ENCODE measurements at regions not wholly inside any gene's neighbourhood (a gene's known extent, or its start where the extent isn't known, plus 50 kb on each side); places are given as distances from the start of the nearest gene placed in this dataset.

- Histone ChIP-seq H3K4me3 (ENCODE audit: low read length in 2 of 2) (no peak overlapping the region), H3K23ac (ENCODE audit: low read depth, low read length, poor library complexity) (no peak overlapping the region), H3K9me3 (replicated peaks in 1 of 2; ENCODE audit: control insufficient read depth in 2 of 2, insufficient read depth in 1 of 2, low read depth in 1 of 2, low read length in 2 of 2) (no peaks in the 10 kb centered on the region), H3K14ac (ENCODE audit: low read length) (no peak overlapping the region), H3K4me2 (ENCODE audit: insufficient read depth, low read length, poor library complexity, severe bottlenecking) (no peak overlapping the region), H3K18ac (ENCODE audit: low read length) (no peak overlapping the region), H3K79me1 (ENCODE audit: low read depth, low read length) (no peaks in the 10 kb centered on the region), H4K91ac (ENCODE audit: low read depth, low read length, poor library complexity) (no peak overlapping the region), H4K8ac (ENCODE audit: low read depth, low read length) (no peak overlapping the region), H3K36me3 (replicated peaks in 1 of 2; ENCODE audit: control insufficient read depth in 2 of 2, insufficient read depth in 2 of 2, low read length in 2 of 2) (no peaks in the 10 kb centered on the region), H3K4me1 (ENCODE audit: control insufficient read depth in 2 of 2, insufficient read depth in 1 of 2, low read depth in 1 of 2, low read length in 2 of 2) (peaks cover 0 to 5% of the 10 kb centered on the region in 2 donors), H2BK12ac (ENCODE audit: low read length) (no peak overlapping the region), H2BK15ac (ENCODE audit: low read length) (no peak overlapping the region), H3K9ac (ENCODE audit: low read depth, low read length, poor library complexity) (no peak overlapping the region), H3K27ac (replicated peaks; ENCODE audit: low read length) (no peak overlapping the region), H2BK5ac (ENCODE audit: low read length) (no peak overlapping the region), H2AFZ (ENCODE audit: low read length) (no peak overlapping the region), H2BK120ac (ENCODE audit: low read depth, low read length) (no peak overlapping the region), H2AK5ac (ENCODE audit: low read depth, low read length) (no peak overlapping the region), H3K27me3 (ENCODE audit: control insufficient read depth in 3 of 3, insufficient read depth in 3 of 3, low read depth in 1 of 3, low read length in 3 of 3) (no peaks in the 10 kb centered on the region), H3K4ac (ENCODE audit: low read length) (no peak overlapping the region)
- no peak for DNase-seq (ENCODE audit: low spot score)
- no CpG with 5 or more reads among the region's 8 CpGs for WGBS, 2 donors (ENCODE audit: extremely low coverage in 2 of 2, insufficient read length in 2 of 2, insufficient replicate concordance in 1 of 2)
These were observed 391.9 kb downstream of the IRS2 start for GRCh38 chr13:109394311-109394988.

DNA sequence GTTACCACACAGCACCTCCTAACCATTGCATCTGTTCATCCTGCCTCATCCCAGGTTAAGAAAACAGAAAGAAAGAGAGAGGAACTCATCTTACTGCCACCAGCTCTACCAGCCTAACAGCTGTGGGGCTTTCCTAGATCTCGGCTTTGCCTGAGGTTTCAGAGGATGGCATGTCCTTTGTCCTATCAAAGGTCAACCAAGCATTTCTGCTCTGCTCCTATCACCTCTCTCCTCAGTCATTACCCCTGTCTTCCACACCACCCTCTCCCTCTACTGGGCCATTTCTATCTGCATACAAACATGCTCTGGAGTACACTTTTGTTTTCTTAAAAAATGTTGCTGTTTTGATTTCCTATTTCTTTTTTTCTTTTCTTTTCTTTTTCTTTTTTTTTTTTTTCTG is 393.3 kb downstream of the IRS2 start:
- H3K18ac ChIP-seq (ENCODE audit: low read length) = no peak overlapping the region
- H3K27ac ChIP-seq (replicated peaks; ENCODE audit: low read length) = no peak overlapping the region
- H2BK15ac ChIP-seq (ENCODE audit: low read length) = no peak overlapping the region
- H2BK5ac ChIP-seq (ENCODE audit: low read length) = no peak overlapping the region
- no peak overlapping the region for H3K4me2 ChIP-seq (ENCODE audit: insufficient read depth, low read length, poor library complexity, severe bottlenecking)
- no peak overlapping the region for H3K4ac ChIP-seq (ENCODE audit: low read length)
- H2AFZ ChIP-seq (ENCODE audit: low read length) = no peak overlapping the region
- no peak overlapping the region for H2BK120ac ChIP-seq (ENCODE audit: low read depth, low read length)
- no peak for DNase-seq (ENCODE audit: low spot score)
- peaks cover 0 to 8% of the 10 kb centered on the region in 2 donors for H3K4me1 ChIP-seq (ENCODE audit: control insufficient read depth in 2 of 2, insufficient read depth in 1 of 2, low read depth in 1 of 2, low read length in 2 of 2)
- H2BK12ac ChIP-seq (ENCODE audit: low read length) = no peak overlapping the region
- no peak overlapping the region for H4K8ac ChIP-seq (ENCODE audit: low read depth, low read length)
- no peak overlapping the region for H3K9ac ChIP-seq (ENCODE audit: low read depth, low read length, poor library complexity)
- no peak overlapping the region for H4K91ac ChIP-seq (ENCODE audit: low read depth, low read length, poor library complexity)
- no CpG with 5 or more reads among the region's 1 CpG for WGBS, 2 donors (ENCODE audit: extremely low coverage in 2 of 2, insufficient read length in 2 of 2, insufficient replicate concordance in 1 of 2)
- H3K23ac ChIP-seq (ENCODE audit: low read depth, low read length, poor library complexity) = no peak overlapping the region
- no peaks in the 10 kb centered on the region for H3K9me3 ChIP-seq (replicated peaks in 1 of 2; ENCODE audit: control insufficient read depth in 2 of 2, insufficient read depth in 1 of 2, low read depth in 1 of 2, low read length in 2 of 2)
- no peaks in the 10 kb centered on the region for H3K27me3 ChIP-seq (ENCODE audit: control insufficient read depth in 3 of 3, insufficient read depth in 3 of 3, low read depth in 1 of 3, low read length in 3 of 3)
- no peaks in the 10 kb centered on the region for H3K79me1 ChIP-seq (ENCODE audit: low read depth, low read length)
- no peak overlapping the region for H2AK5ac ChIP-seq (ENCODE audit: low read depth, low read length)
- H3K4me3 ChIP-seq (ENCODE audit: low read length in 2 of 2) = no peak overlapping the region
- no peak overlapping the region for H3K14ac ChIP-seq (ENCODE audit: low read length)
- no peaks in the 10 kb centered on the region for H3K36me3 ChIP-seq (replicated peaks in 1 of 2; ENCODE audit: control insufficient read depth in 2 of 2, insufficient read depth in 2 of 2, low read length in 2 of 2)

DNA sequence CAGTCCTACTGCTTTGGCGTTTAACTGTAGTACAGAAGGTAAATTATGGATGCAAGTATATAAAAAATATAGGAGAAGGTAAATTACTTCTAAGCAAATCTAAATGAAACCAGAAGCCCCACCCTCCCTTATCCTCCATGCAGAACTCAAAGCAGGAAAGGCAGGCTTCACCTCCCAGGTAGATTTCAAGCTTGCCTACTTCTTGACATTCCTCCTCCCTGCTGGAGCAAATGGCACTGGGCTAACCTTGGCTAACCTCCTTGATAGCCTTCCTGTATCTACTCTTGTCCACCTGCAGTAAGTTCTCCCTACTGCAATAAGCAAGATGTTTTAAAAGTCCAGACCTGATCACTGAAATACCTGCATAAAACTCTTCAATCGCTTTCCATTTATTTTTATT is 396.0 kb downstream of the IRS2 start:
- H3K27me3 ChIP-seq (ENCODE audit: control insufficient read depth in 3 of 3, insufficient read depth in 3 of 3, low read depth in 1 of 3, low read length in 3 of 3) = no peaks in the 10 kb centered on the region
- no peak overlapping the region for H2BK15ac ChIP-seq (ENCODE audit: low read length)
- 100% methylated on average over 1 of the region's 2 CpGs; no CpG with 5 or more reads in 1 of the 2 donors for WGBS, 2 donors (ENCODE audit: extremely low coverage in 2 of 2, insufficient read length in 2 of 2, insufficient replicate concordance in 1 of 2)
- H4K91ac ChIP-seq (ENCODE audit: low read depth, low read length, poor library complexity) = no peak overlapping the region
- no peak overlapping the region for H3K4me2 ChIP-seq (ENCODE audit: insufficient read depth, low read length, poor library complexity, severe bottlenecking)
- H2AFZ ChIP-seq (ENCODE audit: low read length) = no peak overlapping the region
- no peak overlapping the region for H3K4me3 ChIP-seq (ENCODE audit: low read length in 2 of 2)
- H4K8ac ChIP-seq (ENCODE audit: low read depth, low read length) = no peak overlapping the region
- H3K18ac ChIP-seq (ENCODE audit: low read length) = no peak overlapping the region
- H3K36me3 ChIP-seq (replicated peaks in 1 of 2; ENCODE audit: control insufficient read depth in 2 of 2, insufficient read depth in 2 of 2, low read length in 2 of 2) = no peaks in the 10 kb centered on the region
- no peak overlapping the region for H3K9ac ChIP-seq (ENCODE audit: low read depth, low read length, poor library complexity)
- H3K14ac ChIP-seq (ENCODE audit: low read length) = no peak overlapping the region
- no peak overlapping the region for H2BK12ac ChIP-seq (ENCODE audit: low read length)
- no peak for DNase-seq (ENCODE audit: low spot score)
- no peaks in the 10 kb centered on the region for H3K79me1 ChIP-seq (ENCODE audit: low read depth, low read length)
- no peak overlapping the region for H2AK5ac ChIP-seq (ENCODE audit: low read depth, low read length)
- no peak overlapping the region for H2BK120ac ChIP-seq (ENCODE audit: low read depth, low read length)
- no peak overlapping the region for H3K23ac ChIP-seq (ENCODE audit: low read depth, low read length, poor library complexity)
- H2BK5ac ChIP-seq (ENCODE audit: low read length) = no peak overlapping the region
- no peaks in the 10 kb centered on the region for H3K9me3 ChIP-seq (replicated peaks in 1 of 2; ENCODE audit: control insufficient read depth in 2 of 2, insufficient read depth in 1 of 2, low read depth in 1 of 2, low read length in 2 of 2)
- H3K27ac ChIP-seq (replicated peaks; ENCODE audit: low read length) = no peak overlapping the region
- peaks cover 0 to 8% of the 10 kb centered on the region in 2 donors for H3K4me1 ChIP-seq (ENCODE audit: control insufficient read depth in 2 of 2, insufficient read depth in 1 of 2, low read depth in 1 of 2, low read length in 2 of 2)
- no peak overlapping the region for H3K4ac ChIP-seq (ENCODE audit: low read length)

DNA sequence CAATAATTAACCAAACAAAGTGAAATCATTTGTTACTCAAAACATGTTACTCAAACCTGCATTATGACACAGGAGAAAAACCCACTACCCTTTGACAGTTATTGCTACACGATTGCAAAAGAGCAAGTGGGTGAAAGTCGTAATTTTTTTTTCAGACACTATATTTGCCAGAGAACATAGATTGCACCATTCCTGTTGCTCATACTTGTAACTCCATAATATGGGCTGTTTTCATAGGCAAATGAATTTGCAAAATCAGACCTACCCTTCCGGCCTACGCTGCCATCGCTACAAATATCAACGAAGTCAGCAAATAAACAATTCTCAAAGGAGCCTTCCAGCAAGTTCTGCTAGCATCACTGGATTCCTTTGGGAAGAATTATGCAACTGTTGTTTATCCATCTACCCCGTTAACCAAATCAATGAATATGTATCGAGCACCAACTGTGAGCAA is 396.5 kb downstream of the IRS2 start:
- no peak for DNase-seq (ENCODE audit: low spot score)
- H3K27ac ChIP-seq (replicated peaks; ENCODE audit: low read length) = no peak overlapping the region
- H2AFZ ChIP-seq (ENCODE audit: low read length) = no peak overlapping the region
- H2BK5ac ChIP-seq (ENCODE audit: low read length) = no peak overlapping the region
- H3K79me1 ChIP-seq (ENCODE audit: low read depth, low read length) = peaks cover under 1% of the 10 kb centered on the region
- no peak overlapping the region for H2AK5ac ChIP-seq (ENCODE audit: low read depth, low read length)
- no peak overlapping the region for H3K23ac ChIP-seq (ENCODE audit: low read depth, low read length, poor library complexity)
- peaks cover 0 to 8% of the 10 kb centered on the region in 2 donors for H3K4me1 ChIP-seq (ENCODE audit: control insufficient read depth in 2 of 2, insufficient read depth in 1 of 2, low read depth in 1 of 2, low read length in 2 of 2)
- no CpG with 5 or more reads among the region's 8 CpGs for WGBS, 2 donors (ENCODE audit: extremely low coverage in 2 of 2, insufficient read length in 2 of 2, insufficient replicate concordance in 1 of 2)
- no peak overlapping the region for H2BK12ac ChIP-seq (ENCODE audit: low read length)
- H3K14ac ChIP-seq (ENCODE audit: low read length) = no peak overlapping the region
- H2BK120ac ChIP-seq (ENCODE audit: low read depth, low read length) = no peak overlapping the region
- H3K27me3 ChIP-seq (ENCODE audit: control insufficient read depth in 3 of 3, insufficient read depth in 3 of 3, low read depth in 1 of 3, low read length in 3 of 3) = no peaks in the 10 kb centered on the region
- H3K4me3 ChIP-seq (ENCODE audit: low read length in 2 of 2) = no peak overlapping the region
- H3K4me2 ChIP-seq (ENCODE audit: insufficient read depth, low read length, poor library complexity, severe bottlenecking) = no peak overlapping the region
- no peaks in the 10 kb centered on the region for H3K36me3 ChIP-seq (replicated peaks in 1 of 2; ENCODE audit: control insufficient read depth in 2 of 2, insufficient read depth in 2 of 2, low read length in 2 of 2)
- no peak overlapping the region for H3K9ac ChIP-seq (ENCODE audit: low read depth, low read length, poor library complexity)
- H2BK15ac ChIP-seq (ENCODE audit: low read length) = no peak overlapping the region
- H3K9me3 ChIP-seq (replicated peaks in 1 of 2; ENCODE audit: control insufficient read depth in 2 of 2, insufficient read depth in 1 of 2, low read depth in 1 of 2, low read length in 2 of 2) = no peaks in the 10 kb centered on the region
- no peak overlapping the region for H3K4ac ChIP-seq (ENCODE audit: low read length)
- H3K18ac ChIP-seq (ENCODE audit: low read length) = no peak overlapping the region
- no peak overlapping the region for H4K8ac ChIP-seq (ENCODE audit: low read depth, low read length)
- no peak overlapping the region for H4K91ac ChIP-seq (ENCODE audit: low read depth, low read length, poor library complexity)

All from neuronal stem cell (in vitro differentiated cells).